HEK293T (cell line): ENCODE measurements at regions not wholly inside any gene's neighbourhood (a gene's known extent, or its start where the extent isn't known, plus 50 kb on each side); places are given as distances from the start of the nearest gene placed in this dataset.

Experiments
- CTCF ChIA-PET: fragments of 350-600 bp; formaldehyde crosslinking; extraction: SDS; loops from one replicate; lab custom pipeline; 2021; ENCODE audit warnings: antibody characterized with exemption, inconsistent platforms; lab: Yijun Ruan, JAX
- POLR2A ChIA-PET: fragments of 350-600 bp; formaldehyde crosslinking; extraction: SDS; loops from one replicate; lab custom pipeline; 2020; ENCODE audit warnings: antibody characterized with exemption, inconsistent platforms; lab: Yijun Ruan, JAX
- DNase-seq: peaks from one replicate; pipeline ENCODE4 v3.0.0; 2012; ENCODE audit warnings: mixed read lengths; ENCODE audit errors: extremely low spot score
- ARNT ChIP-seq: fragments of 450-650 bp; IDR thresholded peaks from 2 replicates; pipeline ENCODE4 v1.6.1; 2017; ENCODE audit warnings: mild to moderate bottlenecking
- BHLHE40 ChIP-seq: fragments of 450-650 bp; IDR thresholded peaks from 2 replicates; pipeline ENCODE4 v1.6.1; 2016; ENCODE audit warnings: mild to moderate bottlenecking, moderate library complexity, borderline replicate concordance
- CTBP1 ChIP-seq: fragments of 450-650 bp; IDR thresholded peaks from 2 replicates; pipeline ENCODE4 v1.6.1; 2016; ENCODE audit warnings: borderline replicate concordance
- ELF4 ChIP-seq: fragments of 450-650 bp; IDR thresholded peaks from 2 replicates; pipeline ENCODE4 v1.6.1; 2017; ENCODE audit warnings: antibody characterized with exemption
- FOXA1 ChIP-seq: fragments of 450-650 bp; IDR thresholded peaks from 2 replicates; pipeline ENCODE4 v1.6.1; 2016; ENCODE audit warnings: mild to moderate bottlenecking
- FOXK2 ChIP-seq: fragments of 450-650 bp; IDR thresholded peaks from 2 replicates; pipeline ENCODE4 v1.6.1; 2016; ENCODE audit warnings: mild to moderate bottlenecking
- FOXM1 ChIP-seq: fragments of 450-650 bp; IDR thresholded peaks from 2 replicates; pipeline ENCODE4 v1.6.1; 2017; ENCODE audit warnings: mild to moderate bottlenecking, borderline replicate concordance
- HDGF ChIP-seq: fragments of 450-650 bp; IDR thresholded peaks from 2 replicates; pipeline ENCODE4 v1.6.1; 2017; ENCODE audit warnings: antibody characterized with exemption, borderline replicate concordance
- L3MBTL2 ChIP-seq: fragments of 450-650 bp; conservative IDR thresholded peaks from 2 replicates; pipeline ENCODE4 v1.6.1; 2016; ENCODE audit warnings: mild to moderate bottlenecking
- LEF1 ChIP-seq: fragments of 450-650 bp; IDR thresholded peaks from 2 replicates; pipeline ENCODE4 v1.6.1; 2017; ENCODE audit warnings: mild to moderate bottlenecking, borderline replicate concordance
- NFRKB ChIP-seq: fragments of 450-650 bp; IDR thresholded peaks from 2 replicates; pipeline ENCODE4 v1.6.1; 2016; ENCODE audit warnings: mild to moderate bottlenecking, moderate library complexity
- SP1 ChIP-seq: fragments of 450-650 bp; IDR thresholded peaks from 2 replicates; pipeline ENCODE4 v1.6.1; 2017
- SUZ12 ChIP-seq: fragments of 450-650 bp; IDR thresholded peaks from 2 replicates; pipeline ENCODE4 v1.6.1; 2016; ENCODE audit warnings: mild to moderate bottlenecking
- TARDBP ChIP-seq: fragments of 450-650 bp; IDR thresholded peaks from 2 replicates; pipeline ENCODE4 v1.6.1; 2016
- ZNF384 ChIP-seq: fragments of 450-650 bp; IDR thresholded peaks from 2 replicates; pipeline ENCODE4 v1.6.1; 2016
- TF ChIP-seq, protein P1 (sequence below): fragments of 450-650 bp; IDR thresholded peaks from 2 replicates; pipeline ENCODE4 v1.6.1; 2016

DNA sequence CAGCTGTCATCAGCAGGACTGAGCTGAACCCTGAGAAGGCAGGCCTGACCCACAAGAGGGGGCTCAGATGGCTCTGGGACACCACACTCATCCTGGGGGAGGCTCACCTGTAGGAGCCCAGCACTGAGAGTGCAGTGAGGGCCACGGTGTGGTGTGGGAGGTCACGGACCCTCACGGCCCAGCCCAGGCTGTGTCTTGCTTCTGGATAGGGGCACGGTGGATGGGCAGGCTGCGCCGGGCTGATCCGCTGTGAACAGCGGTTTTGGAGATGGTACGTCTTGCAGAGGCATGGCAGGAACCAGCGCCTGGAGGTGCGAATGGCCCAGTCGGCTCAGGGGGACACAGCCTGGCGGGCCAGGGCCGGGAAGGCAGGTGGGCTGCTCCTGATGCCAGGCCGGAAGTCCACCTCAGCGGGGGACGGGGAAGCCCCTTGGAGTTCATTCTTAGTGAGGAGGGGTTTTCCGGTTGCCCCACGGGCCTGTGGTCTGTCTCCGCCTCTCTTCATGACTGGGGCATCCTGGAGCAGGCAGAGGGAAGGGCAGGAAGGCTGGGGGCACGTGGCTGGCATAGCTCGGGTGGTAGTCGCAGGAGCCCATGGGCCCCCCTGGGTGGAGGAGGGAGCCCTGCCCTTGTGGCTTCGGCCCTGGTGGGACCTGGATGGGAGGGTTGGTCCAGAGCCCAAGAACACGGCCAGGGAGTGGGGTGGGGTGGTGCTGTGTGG, 112.5 kb downstream of the UNCX start:
- no peak for TF ChIP-seq FOXK2
- no peak for TF ChIP-seq L3MBTL2
- TF ChIP-seq CTBP1 = no peak
- no peak for TF ChIP-seq FOXA1
- TF ChIP-seq SUZ12 = no peak
- no peak for TF ChIP-seq NFRKB
- no peak for TF ChIP-seq LEF1
- TF ChIP-seq FOXM1 = no peak
- TF ChIP-seq HDGF = no peak
- TF ChIP-seq ELF4 = no peak
- TF ChIP-seq ZNF384 = no peak
- no peak for TF ChIP-seq BHLHE40
- CTCF ChIA-PET = no interaction called here
- DNase-seq = no peak
- POLR2A ChIA-PET = no interaction called here

GRCh38 chr7:1345796-1346755, 113.2 kb downstream of the MICALL2 start:
- ChIA-PET POLR2A (no interaction called here), CTCF (interaction anchor here (1.0 kb wide), 1 partner anchor 23 kb away, joined by 3 read pairs; no protein-coding TSS in a partner anchor)
- DNase-seq = no peak
- TF ChIP-seq ZNF384 (no peak), L3MBTL2 (no peak), NFRKB (no peak), ARNT (no peak), TARDBP (no peak), SUZ12 (no peak)

DNA sequence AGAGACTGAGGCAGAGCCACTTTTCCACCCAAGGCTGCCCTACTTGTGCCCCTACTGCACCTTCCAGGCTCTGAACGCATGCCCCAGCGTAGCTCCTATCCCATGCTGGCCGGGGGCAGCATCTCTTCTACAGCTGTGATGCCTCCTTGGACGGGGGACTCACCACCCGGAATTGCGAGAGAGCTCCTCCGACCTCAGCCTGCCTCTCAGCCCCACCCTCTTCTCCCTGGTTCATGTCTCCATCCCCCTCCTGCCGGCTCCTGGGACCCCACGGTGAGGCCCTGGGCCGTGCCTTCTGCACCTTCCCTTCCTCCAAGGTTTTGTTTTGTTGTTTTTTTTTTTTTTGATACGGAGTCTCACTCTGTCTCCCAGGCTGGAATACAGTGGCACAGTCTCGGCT, 112.4 kb downstream of the MICALL2 start:
- ChIA-PET CTCF (interaction anchor here (1.0 kb wide), 1 partner anchor 22 kb away, joined by 3 read pairs; no protein-coding TSS in a partner anchor), POLR2A (no interaction called here)
- TF ChIP-seq FOXM1 (no peak), HDGF (no peak), FOXA1 (no peak), ARNT (no peak), NFRKB (no peak), LEF1 (no peak), SUZ12 (no peak), SP1 (no peak)
- TF ChIP-seq, protein P1, sequence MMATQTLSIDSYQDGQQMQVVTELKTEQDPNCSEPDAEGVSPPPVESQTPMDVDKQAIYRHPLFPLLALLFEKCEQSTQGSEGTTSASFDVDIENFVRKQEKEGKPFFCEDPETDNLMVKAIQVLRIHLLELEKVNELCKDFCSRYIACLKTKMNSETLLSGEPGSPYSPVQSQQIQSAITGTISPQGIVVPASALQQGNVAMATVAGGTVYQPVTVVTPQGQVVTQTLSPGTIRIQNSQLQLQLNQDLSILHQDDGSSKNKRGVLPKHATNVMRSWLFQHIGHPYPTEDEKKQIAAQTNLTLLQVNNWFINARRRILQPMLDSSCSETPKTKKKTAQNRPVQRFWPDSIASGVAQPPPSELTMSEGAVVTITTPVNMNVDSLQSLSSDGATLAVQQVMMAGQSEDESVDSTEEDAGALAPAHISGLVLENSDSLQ = no peak
- DNase-seq = no peak

- no peak for DNase-seq
- CTCF ChIA-PET = interaction anchor here (0.7 kb wide), 1 partner anchor 16 kb away, joined by 3 read pairs; no protein-coding TSS in a partner anchor
- TF ChIP-seq, protein P1 = no peak
- TF ChIP-seq CTBP1 = no peak
- no peak for TF ChIP-seq LEF1
- no peak for TF ChIP-seq ELF4
- TF ChIP-seq SP1 = no peak
- TF ChIP-seq L3MBTL2 = no peak
- no peak for TF ChIP-seq FOXA1
- no peak for TF ChIP-seq ARNT
- no peak for TF ChIP-seq FOXM1
- no peak for TF ChIP-seq HDGF
- TF ChIP-seq BHLHE40 = no peak
- POLR2A ChIA-PET = no interaction called here
Observed at GRCh38 chr7:1348096-1348822, 111.0 kb downstream of the MICALL2 start.

GRCh38 chr7:1348823-1349335, 110.4 kb downstream of the MICALL2 start:
- DNase-seq = no peak
- TF ChIP-seq CTBP1 (no peak), HDGF (no peak), FOXK2 (no peak), L3MBTL2 (no peak), FOXM1 (no peak), TARDBP (no peak), SP1 (no peak), LEF1 (no peak), ARNT (no peak), NFRKB (no peak), ZNF384 (no peak), FOXA1 (no peak), ELF4 (no peak), BHLHE40 (no peak), SUZ12 (no peak)
- TF ChIP-seq, protein P1 = no peak
- POLR2A ChIA-PET = no interaction called here
- CTCF ChIA-PET = interaction anchor here (0.6 kb wide), 1 partner anchor 23 kb away, joined by 3 read pairs; no protein-coding TSS in a partner anchor
